GM19372 (cell line): ENCODE measurements at regions not wholly inside any gene's neighbourhood (a gene's known extent, or its start where the extent isn't known, plus 50 kb on each side); places are given as distances from the start of the nearest gene placed in this dataset.

Experiments
- ATAC-seq: cut with Tn5 transposase; IDR thresholded peaks from one replicate; pipeline ENCODE4 v1.9.1; 2021; ENCODE audit warnings: mild to moderate bottlenecking, low read depth, moderate library complexity; ENCODE audit not compliant: unreplicated experiment

GRCh38 chr11:127074151-127074761 is 73.7 kb upstream of the KIRREL3 start:
- ATAC-seq = peak; percentile 82

- no peak for ATAC-seq
Measured at GRCh38 chr11:127073621-127074020, 73.1 kb upstream of the KIRREL3 start.

- ATAC-seq = no peak
Measured at GRCh38 chr11:127071606-127072005, 71.0 kb upstream of the KIRREL3 start.

GRCh38 chr11:127070808-127071207 is 70.2 kb upstream of the KIRREL3 start:
- no peak for ATAC-seq

DNA sequence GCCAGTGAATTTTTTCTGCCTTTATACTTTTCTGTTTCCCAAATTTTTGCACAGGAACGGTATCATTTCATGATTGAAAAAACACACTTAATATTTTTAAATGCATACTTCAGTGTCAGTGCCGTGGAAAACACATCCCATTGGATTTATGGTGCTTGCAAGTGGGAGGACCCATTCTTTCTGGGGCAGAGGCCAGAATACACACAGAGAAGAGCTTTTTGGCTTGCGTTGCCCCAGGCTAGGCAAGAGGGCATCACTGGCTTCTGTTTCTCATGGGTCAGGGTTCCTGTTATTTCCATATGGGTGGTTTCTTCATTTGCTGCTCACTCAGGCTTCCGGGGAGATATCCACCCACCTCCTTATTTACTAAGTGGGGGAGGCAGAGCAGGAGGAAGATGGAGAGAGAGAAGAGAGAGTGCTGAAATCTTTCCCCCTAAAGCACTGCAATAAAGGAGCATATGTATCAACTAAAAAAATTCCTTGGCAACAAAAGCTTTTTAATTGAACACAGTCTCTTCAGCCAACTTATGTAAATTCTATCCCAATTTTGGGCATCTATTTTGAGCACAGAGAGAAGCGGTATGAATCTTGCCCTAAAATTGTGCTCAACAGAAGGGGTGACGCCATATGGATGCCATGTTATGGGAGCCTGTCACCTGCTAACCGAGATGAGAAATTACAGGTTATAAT is 66.0 kb upstream of the KIRREL3 start:
- ATAC-seq = no peak

DNA sequence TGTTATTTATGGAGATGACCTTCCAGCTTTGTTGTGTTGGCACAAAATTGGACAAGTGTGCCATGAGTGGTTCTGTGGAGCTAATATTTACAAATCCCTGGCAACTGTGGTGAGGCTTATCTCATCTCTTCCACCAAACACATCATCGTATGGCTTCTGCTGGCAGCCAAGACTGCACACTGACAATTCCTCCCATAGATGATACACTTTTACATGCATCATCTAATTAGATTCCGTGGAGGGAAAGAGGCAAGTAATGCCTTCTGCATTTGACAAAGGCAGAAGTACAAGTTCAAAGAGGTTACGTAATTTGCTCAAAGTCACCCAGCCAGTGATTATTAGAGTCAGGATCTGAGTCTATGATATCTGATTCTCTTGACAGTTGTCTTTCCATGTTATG is 62.7 kb upstream of the KIRREL3 start:
- no peak for ATAC-seq

- ATAC-seq = no peak
Measured at GRCh38 chr11:127061947-127062346, 61.4 kb upstream of the KIRREL3 start.

- no peak for ATAC-seq
Measured at GRCh38 chr11:127059750-127060149, 59.2 kb upstream of the KIRREL3 start.

DNA sequence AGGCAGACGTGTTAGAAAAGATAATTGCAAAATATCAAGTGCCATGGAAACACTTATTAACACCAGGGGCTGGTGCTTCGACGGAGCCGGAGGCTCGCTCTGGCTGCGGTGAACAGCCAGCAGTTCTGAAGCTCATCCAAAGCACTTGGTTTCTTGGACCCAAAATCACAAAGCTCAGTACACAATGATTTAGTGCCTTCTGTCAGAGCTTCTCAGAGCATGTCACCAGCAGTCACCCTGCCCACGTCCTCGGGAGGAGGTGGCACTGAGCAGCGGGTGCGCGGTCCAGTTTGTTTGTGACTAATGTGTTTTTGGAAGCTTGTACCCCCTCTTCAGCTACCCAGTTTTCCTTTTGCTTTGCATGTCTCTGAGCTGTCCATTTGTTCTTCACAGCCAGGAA is 58.7 kb upstream of the KIRREL3 start:
- no peak for ATAC-seq

GRCh38 chr11:127058524-127058923 is 58.0 kb upstream of the KIRREL3 start:
- ATAC-seq = no peak

GRCh38 chr11:127057126-127057525 is 56.6 kb upstream of the KIRREL3 start:
- no peak for ATAC-seq

GRCh38 chr11:127056338-127056971 is 55.9 kb upstream of the KIRREL3 start:
- ATAC-seq = no peak

- no peak for ATAC-seq
Measured at GRCh38 chr11:127055236-127055635, 54.7 kb upstream of the KIRREL3 start.

DNA sequence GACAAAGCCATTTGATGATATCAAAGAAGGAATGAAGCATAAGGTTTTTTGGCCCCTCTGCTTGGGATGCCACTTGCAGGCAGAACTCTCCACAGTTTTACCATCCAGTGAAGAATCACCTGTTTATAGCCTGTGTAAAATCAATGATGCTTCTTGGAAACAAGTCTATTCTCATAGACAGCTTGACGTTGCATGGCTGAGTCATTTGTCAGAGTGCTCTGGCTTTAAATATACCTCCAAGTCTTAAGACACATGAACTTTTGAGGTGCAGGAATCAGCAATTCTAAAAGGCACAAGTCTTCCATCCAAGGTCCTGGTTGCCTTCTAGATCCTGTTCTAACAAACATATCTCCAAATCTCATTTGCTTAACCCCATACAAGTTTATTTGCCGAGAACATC is 53.6 kb upstream of the KIRREL3 start:
- ATAC-seq = no peak

- no peak for ATAC-seq
Measured at GRCh38 chr11:127052404-127052803, 51.8 kb upstream of the KIRREL3 start.
